ENCODE measurements at regions not wholly inside any gene's neighbourhood (a gene's known extent, or its start where the extent isn't known, plus 50 kb on each side); places are given as distances from the start of the nearest gene placed in this dataset.

DNA sequence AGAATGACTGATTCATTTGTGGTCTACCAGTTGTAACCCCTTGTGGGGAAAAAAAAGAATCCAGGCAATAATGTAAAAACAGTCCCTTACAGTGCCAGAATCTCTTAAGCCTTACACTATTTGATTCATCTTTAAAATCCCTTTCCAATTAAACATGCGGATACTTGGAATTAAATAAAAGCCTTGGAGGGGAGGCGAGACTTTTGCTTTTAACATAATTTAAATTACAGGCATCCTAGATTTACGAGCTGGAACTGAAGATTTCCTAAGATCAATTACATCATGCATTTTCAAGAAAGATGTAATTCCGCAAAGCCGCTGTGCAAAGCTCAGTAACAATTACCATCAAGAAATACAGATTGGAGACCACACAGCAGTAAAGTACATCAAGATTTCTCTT lies 370.2 kb downstream of the MTRR start:
- DNase-seq: no peak

GRCh38 chr5:8239646-8240045 lies 370.7 kb downstream of the MTRR start:
- DNase-seq: no peak

- no peak for DNase-seq
These were observed 372.1 kb downstream of the MTRR start for GRCh38 chr5:8241076-8241475.

DNA sequence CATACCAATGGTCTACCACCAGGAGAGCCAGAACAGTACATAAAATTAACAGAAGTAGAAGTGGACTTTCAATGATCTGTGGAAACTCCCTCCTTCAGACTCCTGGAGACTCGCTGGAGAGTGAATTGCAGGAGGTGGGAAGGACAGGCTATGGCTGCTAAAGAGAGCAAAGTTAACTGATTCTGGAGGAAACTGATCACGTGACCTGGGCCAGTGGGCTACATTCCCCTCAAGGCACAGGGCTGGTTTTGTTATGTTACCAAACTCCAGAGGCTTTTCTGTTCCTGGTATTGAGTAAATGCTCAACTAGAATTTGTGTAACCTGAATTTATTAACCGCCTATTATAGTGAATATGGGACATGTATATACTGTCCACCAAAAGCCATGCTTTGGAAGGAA lies 372.6 kb downstream of the MTRR start:
- no peak for DNase-seq

DNA sequence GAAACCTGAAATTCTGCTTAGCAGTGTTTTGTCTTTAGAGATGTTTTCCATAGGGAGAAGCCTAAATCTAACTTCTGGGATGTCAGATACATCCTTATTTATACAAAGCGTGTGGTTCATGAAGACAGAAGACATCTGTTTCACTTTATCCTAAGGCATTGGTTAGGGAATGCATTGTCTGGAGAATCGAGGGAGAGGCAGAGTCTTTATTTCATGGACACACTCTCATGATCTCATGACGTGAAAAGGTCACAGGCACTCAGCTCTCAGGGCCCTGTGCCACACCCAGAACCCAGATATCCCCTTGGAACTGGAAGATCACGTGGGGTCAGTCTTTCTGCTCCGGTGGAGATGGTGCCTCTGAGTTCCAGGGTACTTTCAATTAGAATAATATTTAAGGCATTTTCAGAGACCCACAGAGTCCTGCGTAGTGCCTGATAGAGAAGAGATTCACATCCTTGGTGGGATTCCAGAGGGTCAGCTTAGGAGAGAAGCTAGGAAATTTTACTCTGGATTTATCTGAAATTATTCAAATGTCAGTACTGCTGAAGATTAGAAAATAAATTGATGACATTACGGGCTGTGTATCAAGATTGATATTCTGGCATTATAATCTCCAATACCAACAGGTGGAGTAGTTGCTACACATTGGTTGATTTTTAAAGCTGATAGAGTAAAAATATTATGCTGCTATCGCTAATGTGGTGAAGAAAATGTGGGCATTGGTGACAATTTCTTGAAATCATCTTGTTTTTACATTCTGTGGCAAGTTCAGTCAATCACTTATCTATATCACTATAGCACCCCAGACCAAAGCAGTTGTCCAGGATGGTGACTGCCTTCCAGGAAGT lies 378.3 kb downstream of the MTRR start:
- DNase-seq: no peak

GRCh38 chr5:8253376-8253775 lies 384.4 kb downstream of the MTRR start:
- DNase-seq: no peak

DNA sequence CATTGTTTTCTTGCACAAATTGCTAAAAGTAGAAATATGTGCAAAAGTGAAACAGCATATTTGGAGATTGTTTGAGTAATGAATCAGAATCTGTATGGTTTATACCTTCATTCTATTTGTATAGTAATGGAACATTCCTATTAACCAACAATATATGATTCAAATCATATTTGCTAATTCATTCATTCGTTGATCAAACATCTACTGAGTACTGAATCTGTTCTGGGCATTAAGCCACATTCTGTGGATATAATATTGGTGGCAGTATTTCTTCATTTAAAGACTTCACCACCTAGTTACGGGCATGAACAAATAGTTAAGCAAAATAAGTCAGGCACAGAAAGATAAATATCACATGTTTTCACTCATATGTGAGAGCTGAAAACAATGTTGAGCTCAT lies 385.7 kb downstream of the MTRR start:
- DNase-seq: no peak

- no peak for DNase-seq
These were observed 389.9 kb downstream of the MTRR start for GRCh38 chr5:8258801-8259200.

DNA sequence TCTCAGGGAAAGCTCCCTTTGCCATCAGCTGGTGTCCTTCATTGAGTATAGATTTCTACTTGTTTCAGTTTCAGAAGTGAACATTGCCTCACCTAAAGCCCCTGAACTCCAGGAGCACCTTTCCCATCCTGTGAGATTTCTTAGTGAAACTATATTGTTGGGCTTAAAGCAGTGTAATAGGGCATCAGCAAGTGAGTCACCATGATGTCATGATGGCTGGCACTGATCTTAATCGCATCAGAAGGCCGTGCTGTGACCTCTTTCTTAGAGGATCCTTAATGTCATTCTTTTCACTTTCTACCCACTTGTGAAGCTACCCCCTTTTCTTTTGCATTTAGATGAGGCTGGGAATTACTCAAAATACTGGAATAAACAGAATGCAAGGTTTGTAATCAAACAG lies 401.3 kb downstream of the MTRR start:
- no peak for DNase-seq

- no peak for DNase-seq
These were observed 411.9 kb downstream of the MTRR start for GRCh38 chr5:8280711-8281363.

DNA sequence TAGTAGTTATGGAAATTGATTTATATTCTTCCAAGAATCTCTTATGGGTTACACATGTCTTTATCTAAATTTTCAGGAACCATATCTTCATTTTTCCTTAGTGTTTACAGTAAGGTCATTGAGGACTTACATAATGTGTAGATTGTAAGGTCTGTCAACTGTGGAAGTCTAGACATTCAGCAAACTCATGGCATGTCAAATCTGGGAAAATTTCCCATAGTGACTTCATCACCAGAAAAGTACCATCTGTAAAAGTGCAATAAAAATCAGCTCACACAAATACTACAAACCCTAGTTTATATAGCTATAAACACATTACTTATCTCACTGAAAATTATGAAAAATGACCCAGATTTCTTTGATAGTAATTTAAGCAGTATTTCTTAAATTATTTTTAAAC lies 419.4 kb downstream of the MTRR start:
- DNase-seq: no peak

GRCh38 chr5:8288897-8289516 lies 420.1 kb downstream of the MTRR start:
- DNase-seq: no peak

GRCh38 chr5:8289779-8290178 lies 420.8 kb downstream of the MTRR start:
- DNase-seq: no peak

DNA sequence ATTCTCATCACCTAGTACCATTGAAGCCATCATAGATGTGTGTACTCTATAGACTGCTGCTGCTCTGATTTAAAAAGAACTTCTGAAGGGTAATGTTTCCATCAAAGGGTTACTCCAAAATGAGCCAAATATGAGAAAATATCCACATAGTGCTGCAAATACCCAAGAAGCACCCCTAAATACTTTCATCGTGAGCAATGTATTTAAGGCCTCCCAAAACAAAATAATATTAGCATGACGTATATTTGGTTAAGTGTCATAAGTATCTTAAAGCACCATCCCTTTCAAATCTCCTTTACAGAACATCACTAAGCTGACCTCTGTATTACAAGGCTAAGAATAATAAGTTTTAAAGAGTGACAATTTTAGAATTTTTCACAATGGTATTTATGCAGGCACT lies 421.8 kb downstream of the MTRR start:
- no peak for DNase-seq

GRCh38 chr5:8291641-8292040 lies 422.7 kb downstream of the MTRR start:
- DNase-seq: no peak

DNA sequence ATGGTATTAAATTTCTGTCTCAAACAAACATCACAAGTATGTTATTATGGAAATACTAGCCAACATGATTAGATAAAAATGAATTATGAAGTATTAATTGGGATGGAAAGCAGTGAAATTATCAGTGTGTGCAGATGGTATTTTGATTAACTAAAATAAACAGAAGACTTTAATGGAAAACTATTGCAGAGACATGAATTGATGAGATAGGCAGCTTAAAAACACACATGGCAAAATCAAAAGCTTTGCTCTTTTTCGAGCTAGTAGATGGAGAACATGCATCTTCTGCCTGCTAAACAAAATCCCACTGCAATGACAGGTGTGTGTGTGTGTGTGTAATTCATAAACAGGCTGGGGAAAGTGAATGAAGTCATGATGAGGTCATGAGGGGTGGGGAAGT lies 426.2 kb downstream of the MTRR start:
- DNase-seq: no peak

DNA sequence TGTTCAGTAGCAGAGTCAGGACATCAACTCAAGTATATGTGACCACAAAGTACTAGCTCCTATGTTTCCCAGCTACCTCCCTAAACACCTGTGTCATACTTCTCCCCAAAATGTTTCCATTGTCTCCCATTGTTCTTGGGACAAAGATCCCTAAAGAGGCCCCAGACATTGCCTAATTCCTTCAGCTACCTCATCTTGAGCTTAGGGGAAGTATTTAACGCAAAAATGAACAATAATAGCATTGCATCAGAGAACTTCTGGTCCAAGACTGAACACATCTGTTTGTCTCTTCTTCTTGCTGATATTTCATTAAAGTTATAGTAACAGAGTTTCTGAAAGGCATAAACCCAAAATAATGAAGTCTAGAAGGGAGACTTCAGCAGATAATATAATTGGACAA lies 430.8 kb downstream of the MTRR start:
- DNase-seq: no peak

GRCh38 chr5:8304341-8304740 lies 435.4 kb downstream of the MTRR start:
- no peak for DNase-seq

DNA sequence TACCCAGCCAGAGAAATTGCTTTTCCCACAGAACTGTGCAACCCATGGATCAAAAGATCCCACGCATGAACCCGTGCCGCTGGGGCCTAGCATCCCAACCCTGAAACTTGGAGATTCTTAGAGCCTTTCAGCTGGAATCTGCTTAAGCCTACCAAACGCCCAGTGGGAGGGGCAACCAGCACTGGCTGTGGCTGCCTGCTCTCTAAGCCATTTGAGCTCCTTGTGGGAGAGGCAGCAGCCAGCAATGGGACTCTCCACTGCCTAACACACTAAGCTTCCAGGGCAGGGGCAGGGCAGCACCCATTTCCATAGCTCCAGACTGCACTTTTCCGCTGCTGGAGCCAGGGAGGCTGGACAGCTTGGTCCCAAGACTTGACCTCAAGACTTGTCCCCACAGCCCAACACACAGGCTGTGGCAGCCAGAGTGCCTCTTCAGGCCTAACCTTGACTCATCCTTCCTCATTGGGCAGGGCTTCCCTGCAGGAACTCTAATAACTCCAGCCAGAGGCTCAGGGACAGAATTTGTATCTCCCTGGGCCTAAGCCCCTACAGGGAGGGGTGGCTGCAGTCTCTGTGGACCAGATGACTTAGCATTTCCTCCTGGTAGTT lies 437.4 kb downstream of the MTRR start:
- DNase-seq: no peak

DNA sequence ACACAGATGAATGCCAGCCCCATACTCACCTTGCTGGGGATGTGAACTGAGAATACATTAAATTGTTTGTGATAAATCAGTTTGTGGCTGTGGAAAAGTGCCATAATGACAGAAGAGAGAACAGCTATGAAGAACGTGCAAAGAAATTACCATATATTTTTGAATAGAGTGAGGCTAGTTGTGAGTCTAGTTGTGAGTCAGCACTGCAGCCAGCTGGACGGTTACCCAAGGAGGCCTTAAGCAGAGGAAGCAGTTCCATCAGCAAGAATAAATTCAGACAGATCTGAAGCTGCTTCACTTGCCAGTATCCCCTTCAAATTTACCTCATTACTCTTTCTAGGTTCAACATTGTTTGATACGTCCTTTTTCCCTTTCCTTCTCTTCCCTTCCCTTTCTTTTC lies 446.0 kb downstream of the MTRR start:
- DNase-seq: no peak

DNA sequence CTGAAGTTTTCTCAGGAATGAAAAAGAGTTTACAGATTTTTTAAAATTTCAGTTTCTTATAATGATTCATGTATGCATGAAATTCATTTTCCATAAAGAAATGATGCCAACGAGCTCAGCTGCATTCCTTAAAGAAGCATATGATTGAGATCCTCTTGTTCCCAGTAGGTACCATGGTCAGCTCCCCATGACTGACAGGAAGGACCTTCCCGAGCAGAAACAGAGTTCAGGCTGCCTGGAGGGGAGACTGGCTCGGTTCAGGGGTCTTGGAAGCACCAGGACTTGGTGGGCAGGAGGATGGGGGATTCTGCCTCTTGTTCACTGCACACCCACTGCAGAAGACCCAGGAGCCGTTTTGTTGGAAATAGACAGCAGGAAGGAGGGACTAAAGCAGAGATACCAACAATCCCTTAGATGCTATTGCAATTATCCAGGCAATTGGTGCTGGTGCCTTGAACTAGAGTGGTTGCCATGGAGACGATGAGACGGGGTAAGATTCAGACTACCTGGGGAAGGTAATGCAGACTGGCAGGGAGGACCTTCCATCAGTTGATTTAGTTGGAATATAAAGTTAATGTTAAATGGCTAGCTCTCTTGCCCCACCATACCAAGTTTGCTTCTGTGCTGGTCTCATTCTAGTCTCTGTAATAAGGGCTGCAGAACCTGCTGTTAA lies 447.8 kb downstream of the MTRR start:
- no peak for DNase-seq

DNA sequence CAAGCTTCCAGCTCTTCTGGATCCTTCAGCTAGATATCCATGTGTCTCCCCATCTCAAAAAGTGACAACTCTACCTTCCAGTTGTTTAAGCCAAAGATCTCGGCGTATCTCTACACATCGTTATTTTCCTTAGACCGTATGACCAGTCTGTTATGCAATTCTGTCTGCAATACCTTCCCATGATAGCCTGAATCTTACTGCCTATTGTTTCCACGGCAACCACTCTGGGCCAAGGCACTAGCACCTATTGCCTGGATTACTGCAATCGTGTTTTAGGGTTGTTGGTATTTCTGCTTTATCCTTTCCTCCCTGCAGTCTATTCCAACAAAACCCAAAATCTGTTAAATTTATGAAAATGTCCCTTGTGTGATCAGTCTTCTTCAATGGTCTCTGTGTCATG lies 448.4 kb downstream of the MTRR start:
- no peak for DNase-seq
